GM13976 (cell line): ENCODE measurements at regions not wholly inside any gene's neighbourhood (a gene's known extent, or its start where the extent isn't known, plus 50 kb on each side); places are given as distances from the start of the nearest gene placed in this dataset.

Experiments used
- DNase-seq: peaks from one replicate; pipeline ENCODE4 v3.0.0; 2012; ENCODE audit warnings: low spot score
- in situ Hi-C: fragments of 300-500 bp; cut with MboI; formaldehyde crosslinking; loops from one replicate; pipeline ENCODE4 v1.12.0; 2022; ENCODE audit warnings: low sequenced_read_pairs, mixed read lengths, inconsistent platforms; ENCODE audit not compliant: unreplicated experiment
- TF ChIP-seq, protein P1 (sequence below): IDR thresholded peaks from 2 replicates; pipeline ENCODE4 v1.5.1; 2012; ENCODE audit warnings: borderline replicate concordance, mild to moderate bottlenecking; ENCODE audit not compliant: insufficient read depth; ENCODE audit errors: extremely low read depth, missing control alignments, control extremely low read depth

DNA sequence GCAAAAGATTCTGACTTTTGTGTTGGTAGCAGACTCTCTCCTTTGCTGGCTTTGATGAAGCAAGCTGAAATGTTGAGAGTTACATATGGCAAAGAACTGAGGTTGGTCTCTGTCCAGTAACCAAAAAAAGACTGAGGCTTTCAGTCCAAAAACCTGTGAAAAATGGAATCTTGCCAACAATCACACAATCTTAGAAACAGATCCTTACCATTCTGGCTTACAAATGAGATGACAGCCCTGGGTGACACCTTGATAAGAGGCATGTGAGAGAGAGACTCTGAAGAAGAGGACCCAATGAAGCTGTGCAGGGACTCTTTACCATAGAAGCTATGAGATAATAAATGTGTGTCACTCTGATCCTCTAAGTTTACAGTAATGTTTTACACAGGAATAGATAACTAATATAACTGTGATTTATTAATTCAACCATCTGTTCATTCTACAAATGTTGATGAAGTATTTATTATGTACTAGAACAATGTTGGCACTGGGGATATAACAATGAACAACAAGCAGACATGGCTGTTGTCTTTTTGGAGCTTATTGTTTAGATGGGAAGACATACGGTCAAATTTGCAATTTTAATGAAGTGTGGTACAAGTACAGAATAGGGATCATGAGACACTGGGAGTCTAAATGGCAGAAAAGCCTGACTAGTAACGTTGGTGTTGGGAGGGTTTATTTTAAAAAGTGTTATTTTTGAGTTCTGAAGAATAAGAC lies 251.0 kb downstream of the OLFM3 start:
- DNase-seq, result no peak
- in situ Hi-C loops, result no loop called here
- TF ChIP-seq, protein P1, sequence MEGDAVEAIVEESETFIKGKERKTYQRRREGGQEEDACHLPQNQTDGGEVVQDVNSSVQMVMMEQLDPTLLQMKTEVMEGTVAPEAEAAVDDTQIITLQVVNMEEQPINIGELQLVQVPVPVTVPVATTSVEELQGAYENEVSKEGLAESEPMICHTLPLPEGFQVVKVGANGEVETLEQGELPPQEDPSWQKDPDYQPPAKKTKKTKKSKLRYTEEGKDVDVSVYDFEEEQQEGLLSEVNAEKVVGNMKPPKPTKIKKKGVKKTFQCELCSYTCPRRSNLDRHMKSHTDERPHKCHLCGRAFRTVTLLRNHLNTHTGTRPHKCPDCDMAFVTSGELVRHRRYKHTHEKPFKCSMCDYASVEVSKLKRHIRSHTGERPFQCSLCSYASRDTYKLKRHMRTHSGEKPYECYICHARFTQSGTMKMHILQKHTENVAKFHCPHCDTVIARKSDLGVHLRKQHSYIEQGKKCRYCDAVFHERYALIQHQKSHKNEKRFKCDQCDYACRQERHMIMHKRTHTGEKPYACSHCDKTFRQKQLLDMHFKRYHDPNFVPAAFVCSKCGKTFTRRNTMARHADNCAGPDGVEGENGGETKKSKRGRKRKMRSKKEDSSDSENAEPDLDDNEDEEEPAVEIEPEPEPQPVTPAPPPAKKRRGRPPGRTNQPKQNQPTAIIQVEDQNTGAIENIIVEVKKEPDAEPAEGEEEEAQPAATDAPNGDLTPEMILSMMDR, result no peak

DNA sequence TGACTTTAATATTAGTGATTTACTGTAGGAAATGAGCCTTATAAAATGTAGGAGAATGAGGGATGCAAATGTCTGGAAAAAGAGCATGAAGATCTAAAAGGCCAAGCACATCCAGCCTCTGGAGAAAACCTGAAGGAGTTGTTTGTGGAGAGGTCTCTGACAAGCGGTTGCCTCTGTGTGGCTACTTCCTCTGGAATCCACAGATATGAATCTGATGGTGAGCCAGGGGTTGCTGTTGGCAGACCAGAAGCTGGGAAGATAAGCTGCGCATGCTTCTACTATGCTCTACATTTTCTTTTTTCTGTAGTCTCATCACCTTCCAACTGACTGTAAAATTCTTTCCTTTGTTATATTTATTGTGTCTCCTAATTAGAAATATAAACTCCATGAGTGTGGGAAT lies 248.6 kb downstream of the OLFM3 start:
- TF ChIP-seq, protein P1, result no peak
- no peak for DNase-seq
- in situ Hi-C loops, result no loop called here
